ENCODE measurements at regions not wholly inside any gene's neighbourhood (a gene's known extent, or its start where the extent isn't known, plus 50 kb on each side); places are given as distances from the start of the nearest gene placed in this dataset.

- Histone ChIP-seq H3K27ac (no peak overlapping the region), H3K4me3 (no peak overlapping the region), H3K9me3 (no peaks in the 10 kb centered on the region), H3K4me1 (no peaks in the 10 kb centered on the region), H3K4me2 (no peak overlapping the region)
- FAIRE-seq (no peak), DNase-seq (ENCODE audit: low read depth in 1 of 2, low spot score in 1 of 2) (no peak), ATAC-seq (no peak)
- ChIA-PET POLR2A (no interaction called here), CTCF (interaction anchor here (1.0 to 1.6 kb wide), 4 partner anchors 13 to 76 kb away, joined by 3 to 5 read pairs (median 4); no protein-coding TSS in a partner anchor)
- 66% methylated on average over 13 of the region's 13 CpGs for WGBS (ENCODE audit: missing lambda C conversion rate)
- TF ChIP-seq MAFK (IDR thresholded peaks at IDR 0.05; ENCODE audit: partially characterized antibody): no peak
- no peak for TF ChIP-seq ZFP36 (IDR thresholded peaks at IDR 0.05; ENCODE audit: borderline replicate concordance, partially characterized antibody)
- no peak for TF ChIP-seq ELK1 (IDR thresholded peaks at IDR 0.05; ENCODE audit: low read depth, low read length)
- TF ChIP-seq RCOR1 (IDR thresholded peaks at IDR 0.05; ENCODE audit: low read depth, low read length): no peak
- no peak for TF ChIP-seq FOXS1 (CRISPR knock-in tag; IDR thresholded peaks at IDR 0.05)
- no peak for TF ChIP-seq TFCP2L1 (CRISPR knock-in tag; IDR thresholded peaks at IDR 0.05)
- peak in 1 of 2 experiments; percentile 20; a peak in 2 of 5 replicates for TF ChIP-seq RAD21 (conservative IDR thresholded peaks at IDR 0.05 in 1 of 2, IDR thresholded peaks at IDR 0.05 in 1 of 2)
- no peak for TF ChIP-seq SMC3 (IDR thresholded peaks at IDR 0.05)
Measured at GRCh38 chr1:239868058-239868832, 223.4 kb upstream of the FMN2 start.

GRCh38 chr1:239870194-239870593, 221.5 kb upstream of the FMN2 start:
- no peak for FAIRE-seq
- no peak overlapping the region for H3K4me3 ChIP-seq
- no peak overlapping the region for H3K4me2 ChIP-seq
- ChIA-PET CTCF (interaction anchor here (1.6 kb wide), 1 partner anchor 11 kb away, joined by 3 read pairs; no protein-coding TSS in a partner anchor), POLR2A (no interaction called here)
- no peak for ATAC-seq
- TF ChIP-seq TFCP2L1 (CRISPR knock-in tag; IDR thresholded peaks at IDR 0.05): no peak
- no peak for TF ChIP-seq CBX8 (IDR thresholded peaks at IDR 0.05)
- no peak for TF ChIP-seq CHD4 (IDR thresholded peaks at IDR 0.05; ENCODE audit: borderline replicate concordance)
- no peak for TF ChIP-seq HEYL (CRISPR knock-in tag; IDR thresholded peaks at IDR 0.05)
- no peak for TF ChIP-seq RARB (CRISPR knock-in tag; IDR thresholded peaks at IDR 0.05)
- no peak for TF ChIP-seq KDM1A (IDR thresholded peaks at IDR 0.05; ENCODE audit: low read depth)
- no peak for TF ChIP-seq ZSCAN20 (CRISPR knock-in tag; IDR thresholded peaks at IDR 0.05)
- no peak for TF ChIP-seq E2F6 (IDR thresholded peaks at IDR 0.05; ENCODE audit: borderline replicate concordance, low read depth)
- no peak for TF ChIP-seq CTCF (IDR thresholded peaks at IDR 0.05)
- TF ChIP-seq HDAC2 (IDR thresholded peaks at IDR 0.05): no peak
- DNase-seq (ENCODE audit: low read depth in 1 of 2, low spot score in 1 of 2): no peak
- WGBS (ENCODE audit: missing lambda C conversion rate): 65% methylated on average over 6 of the region's 6 CpGs
- no peaks in the 10 kb centered on the region for H3K9me3 ChIP-seq
- H3K4me1 ChIP-seq: no peaks in the 10 kb centered on the region
- no peak overlapping the region for H3K27ac ChIP-seq

DNA sequence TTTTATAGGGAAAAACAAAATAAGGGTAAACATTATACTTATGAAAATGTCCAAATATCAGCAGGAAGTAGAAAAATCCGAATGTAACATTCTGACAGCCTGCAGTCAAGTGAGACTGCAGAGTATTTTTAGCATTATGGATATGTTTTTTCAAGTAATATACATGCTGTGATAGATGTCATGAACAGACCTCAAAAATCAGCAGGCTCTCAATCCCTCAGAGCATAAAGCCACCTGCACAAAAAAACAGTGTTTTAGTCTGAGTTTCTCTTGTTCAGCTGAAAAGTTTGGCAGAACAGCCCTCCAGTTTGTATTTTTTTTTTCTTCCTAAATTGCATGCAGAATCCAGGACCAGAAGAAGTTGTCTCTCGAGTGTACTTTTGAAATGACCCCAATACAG, 219.1 kb upstream of the FMN2 start:
- ATAC-seq (no peak), FAIRE-seq (no peak), DNase-seq (ENCODE audit: low read depth in 1 of 2, low spot score in 1 of 2) (no peak)
- POLR2A ChIA-PET: no interaction called here
- no peak overlapping the region for H3K4me2 ChIP-seq
- no peaks in the 10 kb centered on the region for H3K4me1 ChIP-seq
- no peak overlapping the region for H3K4me3 ChIP-seq
- CTCF ChIA-PET: interaction anchor here (1.2 kb wide), 1 partner anchor 10 kb away, joined by 3 read pairs; no protein-coding TSS in a partner anchor
- 19% methylated on average over 2 of the region's 2 CpGs for WGBS (ENCODE audit: missing lambda C conversion rate)
- TF ChIP-seq, protein P1, sequence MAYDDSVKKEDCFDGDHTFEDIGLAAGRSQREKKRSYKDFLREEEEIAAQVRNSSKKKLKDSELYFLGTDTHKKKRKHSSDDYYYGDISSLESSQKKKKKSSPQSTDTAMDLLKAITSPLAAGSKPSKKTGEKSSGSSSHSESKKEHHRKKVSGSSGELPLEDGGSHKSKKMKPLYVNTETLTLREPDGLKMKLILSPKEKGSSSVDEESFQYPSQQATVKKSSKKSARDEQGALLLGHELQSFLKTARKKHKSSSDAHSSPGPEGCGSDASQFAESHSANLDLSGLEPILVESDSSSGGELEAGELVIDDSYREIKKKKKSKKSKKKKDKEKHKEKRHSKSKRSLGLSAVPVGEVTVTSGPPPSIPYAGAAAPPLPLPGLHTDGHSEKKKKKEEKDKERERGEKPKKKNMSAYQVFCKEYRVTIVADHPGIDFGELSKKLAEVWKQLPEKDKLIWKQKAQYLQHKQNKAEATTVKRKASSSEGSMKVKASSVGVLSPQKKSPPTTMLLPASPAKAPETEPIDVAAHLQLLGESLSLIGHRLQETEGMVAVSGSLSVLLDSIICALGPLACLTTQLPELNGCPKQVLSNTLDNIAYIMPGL (CRISPR knock-in tag; IDR thresholded peaks at IDR 0.05; ENCODE audit: borderline replicate concordance): no peak
- TF ChIP-seq CHD4 (IDR thresholded peaks at IDR 0.05; ENCODE audit: borderline replicate concordance) (no peak), CHD2 (IDR thresholded peaks at IDR 0.05; ENCODE audit: low read length, partially characterized antibody) (no peak), HEYL (CRISPR knock-in tag; IDR thresholded peaks at IDR 0.05) (no peak), RNF2 (IDR thresholded peaks at IDR 0.05; ENCODE audit: borderline replicate concordance, low read depth) (no peak), RFX5 (IDR thresholded peaks at IDR 0.05) (no peak), JUNB (IDR thresholded peaks at IDR 0.05) (no peak), JUN (IDR thresholded peaks at IDR 0.05) (no peak), KDM5A (IDR thresholded peaks at IDR 0.05) (no peak), ZNF302 (CRISPR knock-in tag; IDR thresholded peaks at IDR 0.05) (no peak), MYC (IDR thresholded peaks at IDR 0.05; ENCODE audit: borderline replicate concordance, low read length) (no peak), EP300 (IDR thresholded peaks at IDR 0.05) (no peak)
- TF ChIP-seq, protein P2, sequence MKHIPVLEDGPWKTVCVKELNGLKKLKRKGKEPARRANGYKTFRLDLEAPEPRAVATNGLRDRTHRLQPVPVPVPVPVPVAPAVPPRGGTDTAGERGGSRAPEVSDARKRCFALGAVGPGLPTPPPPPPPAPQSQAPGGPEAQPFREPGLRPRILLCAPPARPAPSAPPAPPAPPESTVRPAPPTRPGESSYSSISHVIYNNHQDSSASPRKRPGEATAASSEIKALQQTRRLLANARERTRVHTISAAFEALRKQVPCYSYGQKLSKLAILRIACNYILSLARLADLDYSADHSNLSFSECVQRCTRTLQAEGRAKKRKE (CRISPR knock-in tag; IDR thresholded peaks at IDR 0.05; ENCODE audit: low read depth): no peak
- no peak overlapping the region for H3K27ac ChIP-seq
- H3K9me3 ChIP-seq: no peaks in the 10 kb centered on the region

All from A549 (cell line).